AG10803 (cell line): ENCODE measurements at regions not wholly inside any gene's neighbourhood (a gene's known extent, or its start where the extent isn't known, plus 50 kb on each side); places are given as distances from the start of the nearest gene placed in this dataset.

Source experiments
- DNase-seq: peaks from one replicate; pipeline ENCODE4 v3.0.0; 2010; ENCODE audit warnings: low read depth
- H3K4me3 ChIP-seq: 2 replicates; pipeline ENCODE4 v1.5.1; 2011; ENCODE audit warnings: mild to moderate bottlenecking, low read length, control low read depth
- CTCF ChIP-seq: conservative IDR thresholded peaks from 2 replicates; pipeline ENCODE4 v1.5.1; 2011; ENCODE audit warnings: mild to moderate bottlenecking, low read length, control low read depth, inconsistent platforms

DNA sequence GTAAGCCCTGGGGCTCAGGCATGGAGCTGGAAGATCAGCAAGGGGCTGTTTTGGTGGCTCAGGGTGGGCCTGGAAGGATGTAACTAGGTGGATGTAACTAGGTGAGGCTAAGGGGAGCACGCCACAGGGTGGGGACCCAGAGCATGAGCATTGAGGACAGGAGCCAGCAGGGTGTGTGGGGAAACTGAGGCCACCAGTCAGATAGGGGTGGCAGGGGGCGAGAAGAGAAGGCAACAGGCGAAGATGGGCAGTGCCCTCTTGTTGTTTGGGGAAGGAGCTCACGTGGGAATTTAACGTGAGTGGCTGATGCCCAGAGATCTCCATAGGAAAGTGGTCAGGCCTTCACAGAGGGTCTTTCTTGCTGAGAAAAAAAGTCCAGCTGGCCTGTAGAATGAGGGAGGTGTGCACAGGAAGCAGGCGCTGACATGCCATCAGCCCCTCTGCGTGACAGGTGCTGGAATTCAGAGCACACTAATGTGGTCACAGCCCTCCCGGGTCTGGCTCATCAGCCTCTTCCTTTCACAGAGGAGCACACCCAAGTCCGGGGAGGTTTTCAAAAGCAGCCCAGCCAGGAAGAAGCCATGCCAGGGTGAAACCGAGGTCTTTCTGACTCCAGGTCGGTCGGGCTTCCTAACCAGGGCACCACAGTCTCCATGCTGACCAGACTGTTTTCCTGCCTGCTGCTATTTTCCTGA lies 54.6 kb upstream of the PAX6 start:
- DNase-seq = no peak
- no peak overlapping the region for H3K4me3 ChIP-seq
- no peak for TF ChIP-seq CTCF

DNA sequence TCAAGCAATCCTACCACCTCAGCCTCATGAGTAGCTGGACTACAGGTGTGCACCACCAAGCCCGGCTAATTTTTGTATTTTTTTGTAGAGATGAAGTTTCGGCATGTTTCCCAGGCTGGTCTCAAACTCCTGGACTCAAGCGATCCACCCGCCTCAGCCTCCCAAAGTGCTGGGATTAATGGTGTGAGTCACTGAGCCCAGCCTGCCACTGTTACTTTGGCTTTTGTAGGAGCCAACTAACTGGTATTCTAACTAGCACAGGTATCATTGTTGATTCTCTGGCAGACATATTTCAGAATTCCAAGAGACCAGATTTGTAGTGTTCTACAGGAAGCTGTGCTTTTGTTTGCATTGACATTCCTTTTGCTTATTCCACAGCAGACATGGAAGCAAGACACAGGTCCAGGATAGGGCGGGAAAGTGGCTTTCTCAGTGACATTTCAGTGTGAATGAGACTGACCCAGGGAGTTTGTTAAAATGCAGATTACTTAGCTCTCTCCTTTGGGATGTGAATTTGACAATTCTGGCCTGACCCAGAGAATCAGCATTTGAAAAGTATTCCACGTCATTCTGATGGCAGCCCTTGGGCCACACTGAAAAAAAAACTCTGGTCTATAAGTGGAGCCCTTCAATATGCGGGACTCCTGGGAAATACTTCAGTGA lies 52.2 kb upstream of the PAX6 start:
- TF ChIP-seq CTCF = no peak
- no peak overlapping the region for H3K4me3 ChIP-seq
- DNase-seq = no peak

DNA sequence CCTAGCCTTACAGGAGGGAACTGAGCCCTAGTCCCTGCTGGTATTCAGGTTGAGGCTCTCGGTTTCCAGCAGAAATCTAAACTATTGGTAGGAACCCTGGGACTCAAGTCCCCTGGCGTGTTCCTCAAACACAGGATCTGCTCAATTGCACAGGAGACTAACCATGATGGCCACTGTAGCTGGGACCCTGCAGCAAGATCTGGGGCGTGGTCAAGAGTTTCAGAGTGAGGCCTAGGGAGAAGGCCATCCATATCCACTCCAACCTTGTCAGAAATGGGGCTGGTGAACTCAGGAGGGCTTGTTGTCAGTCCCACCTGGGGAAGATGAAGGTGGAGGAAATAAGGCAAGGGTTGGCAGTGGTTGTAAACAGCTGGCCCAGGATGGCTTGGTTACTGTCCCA lies 49.9 kb upstream of the PAX6 start:
- DNase-seq = no peak
- no peak for TF ChIP-seq CTCF

More for the DNA sequence above, 49.9 kb upstream of the PAX6 start:
- H3K4me3 ChIP-seq = no peak overlapping the region
